K562 (cell line): ENCODE measurements at regions not wholly inside any gene's neighbourhood (a gene's known extent, or its start where the extent isn't known, plus 50 kb on each side); places are given as distances from the start of the nearest gene placed in this dataset.
"Not testable (repeated sequence)": the region's sequence is repeated elsewhere in the genome, so short reads cannot be mapped to it uniquely, and the experiment has no call there.

Source experiments
- ATAC-seq: fragments of 200-7000 bp; cut with Tn5 transposase; 3 replicates; pipeline ENCODE4 v1.9.1; 2020; ENCODE audit warnings: moderate library complexity
- BruUV-seq: library from RNA; stranded (reverse); fragments of 400-500 nt; replicated peaks from 2 replicates; lab custom pipeline; 2021; lab: Mats Ljungman, UMichigan
- CTCF ChIA-PET: fragments of 300-600 bp; formaldehyde crosslinking; extraction: SDS; loops from one replicate; lab custom pipeline; 2021; ENCODE audit warnings: low intra/inter-chr PET ratio; lab: Yijun Ruan, JAX
- POLR2A ChIA-PET: fragments of 300-600, 350-650 bp; sonication (Branson Sonifier 250); formaldehyde crosslinking; extraction: SDS; loops from one replicate; lab custom pipeline; 2021; ENCODE audit warnings: antibody characterized with exemption, inconsistent platforms; lab: Yijun Ruan, JAX
- DNase-seq, 4 experiments: peaks; one replicate each; pipeline versions ENCODE4 v3.0.0 to v3.0.0-alpha.2; 2011 to 2018; ENCODE audit warnings: low spot score in 3 of 4, mixed read lengths in 3 of 4; ENCODE audit errors: extremely low read depth in 1 of 4
- FAIRE-seq: peaks from 2 replicates; lab custom pipeline; 2011; peaks lifted over from hg19 to GRCh38; lab: Jason Lieb, UNC
- H2AFZ ChIP-seq: 2 replicates; pipeline ENCODE4 v1.6.0; 2011; ENCODE audit warnings: low read depth, low read length, control low read depth, inconsistent platforms
- H3K27ac ChIP-seq: fragments of 200-600 bp; 3 replicates; pipeline ENCODE4 v1.8.0; 2011; ENCODE audit warnings: low read depth, mild to moderate bottlenecking, control low read depth, inconsistent platforms, low read length, moderate library complexity, mixed read lengths; ENCODE audit errors: extremely low read depth
- H3K27me3 ChIP-seq, 2 experiments: fragments of 300-600 bp in 1 of 2; 2 replicates in 1 of 2; 3 replicates in 1 of 2; pipeline versions ENCODE4 v1.6.0 to v1.8.0; 2011; ENCODE audit warnings: inconsistent platforms in 2 of 2, low read length in 2 of 2, mild to moderate bottlenecking in 1 of 2, mixed read lengths in 1 of 2, moderate library complexity in 1 of 2; ENCODE audit not compliant: control insufficient read depth in 2 of 2, insufficient read depth in 2 of 2
- H3K36me3 ChIP-seq: fragments of 300-600 bp; 3 replicates; pipeline ENCODE4 v1.8.0; 2011; ENCODE audit warnings: mild to moderate bottlenecking, low read length, inconsistent platforms; ENCODE audit not compliant: control insufficient read depth, insufficient read depth
- H3K4me1 ChIP-seq, 2 experiments: fragments of 200-600 bp in 1 of 2; replicated peaks in 1 of 2; 2 replicates in 1 of 2; 3 replicates in 1 of 2; pipeline versions ENCODE4 v1.5.1 to v1.8.0; 2011; ENCODE audit warnings: inconsistent platforms in 2 of 2, low read length in 2 of 2, mild to moderate bottlenecking in 1 of 2, mixed read lengths in 1 of 2, moderate library complexity in 1 of 2; ENCODE audit not compliant: control insufficient read depth in 2 of 2, insufficient read depth in 2 of 2
- H3K4me2 ChIP-seq: 2 replicates; pipeline ENCODE4 v1.6.1; 2011; ENCODE audit warnings: low read length, control low read depth, inconsistent platforms, mixed read lengths; ENCODE audit not compliant: insufficient read depth
- H3K4me3 ChIP-seq: fragments of 200-600 bp; sonication (generic), shearing (Covaris generic); 2 replicates; pipeline ENCODE4 v1.5.1; 2016; ENCODE audit warnings: control low read depth, inconsistent platforms
- H3K79me2 ChIP-seq: fragments of 200-600 bp; 3 replicates; pipeline ENCODE4 v1.8.0; 2011; ENCODE audit warnings: low read length, inconsistent platforms; ENCODE audit not compliant: control insufficient read depth, insufficient read depth
- H3K9ac ChIP-seq, 2 experiments: 2 replicates each; pipeline versions ENCODE4 v1.6.0 to v1.6.1; 2011; ENCODE audit warnings: low read depth in 2 of 2, low read length in 2 of 2, control low read depth in 1 of 2, inconsistent platforms in 1 of 2, mild to moderate bottlenecking in 1 of 2, mixed read lengths in 1 of 2; ENCODE audit not compliant: insufficient read depth in 1 of 2
- H3K9me1 ChIP-seq: one replicate; pipeline ENCODE4 v1.6.0; 2011; ENCODE audit warnings: inconsistent platforms, mild to moderate bottlenecking, low read length, moderate library complexity; ENCODE audit not compliant: control insufficient read depth, insufficient read depth
- H3K9me3 ChIP-seq: replicated peaks from 2 replicates; pipeline ENCODE4 v1.5.1; 2011; ENCODE audit warnings: low read depth, low read length, inconsistent platforms; ENCODE audit not compliant: control insufficient read depth, insufficient read depth
- H4K20me1 ChIP-seq: replicated peaks from 2 replicates; pipeline ENCODE4 v1.6.1; 2011; ENCODE audit warnings: low read length, inconsistent platforms, mixed read lengths; ENCODE audit not compliant: control insufficient read depth, insufficient read depth
- FIP1L1 ChIP-seq: fragments of 200-400 bp; formaldehyde crosslinking; IDR thresholded peaks from 2 replicates; pipeline ENCODE4 v1.6.1; 2018; ENCODE audit warnings: mild to moderate bottlenecking, low read depth, low read length; ENCODE audit not compliant: poor library complexity, severe bottlenecking
- KLF10 ChIP-seq: fragments of 250-450 bp; sonication (Bioruptor Pico); IDR thresholded peaks from 2 replicates; pipeline ENCODE4 v1.6.1; 2021; ENCODE audit warnings: matching md5 sums
- POLR3G ChIP-seq: IDR thresholded peaks from 2 replicates; pipeline ENCODE4 v1.6.1; 2011; ENCODE audit not compliant: insufficient read length, insufficient replicate concordance; ENCODE audit errors: extremely low read depth
- U2AF2 ChIP-seq: fragments of 200-400 bp; formaldehyde crosslinking; optimal IDR thresholded peaks from 2 replicates; pipeline ENCODE3; 2017; ENCODE audit warnings: low read depth, mild to moderate bottlenecking, low read length
- WGBS: fragments of 100-300 bp; shearing (Covaris generic); methylation state at CpG from one replicate; pipeline ENCODE4 v1.1.6; 2016; ENCODE audit warnings: low coverage, mixed read lengths; ENCODE audit not compliant: insufficient coverage; ENCODE audit errors: missing lambda C conversion rate; 5-methylcytosine and 5-hydroxymethylcytosine counted together
- in situ Hi-C: fragments of 300-500 bp; cut with MboI; formaldehyde crosslinking; loops from 4 replicates; pipeline ENCODE4 v1.15.0; 2018; ENCODE audit warnings: inconsistent platforms, mixed read lengths
- intact Hi-C: fragments of 100-400 bp; cut with micrococcal nuclease; formaldehyde crosslinking; loops from 2 replicates; pipeline ENCODE4 v1.14.2; 2022
- TF ChIP-seq, protein P1 (sequence below): fragments of 450-650 bp; IDR thresholded peaks from 2 replicates; pipeline ENCODE4 v1.6.1; 2016; ENCODE audit warnings: borderline replicate concordance

DNA sequence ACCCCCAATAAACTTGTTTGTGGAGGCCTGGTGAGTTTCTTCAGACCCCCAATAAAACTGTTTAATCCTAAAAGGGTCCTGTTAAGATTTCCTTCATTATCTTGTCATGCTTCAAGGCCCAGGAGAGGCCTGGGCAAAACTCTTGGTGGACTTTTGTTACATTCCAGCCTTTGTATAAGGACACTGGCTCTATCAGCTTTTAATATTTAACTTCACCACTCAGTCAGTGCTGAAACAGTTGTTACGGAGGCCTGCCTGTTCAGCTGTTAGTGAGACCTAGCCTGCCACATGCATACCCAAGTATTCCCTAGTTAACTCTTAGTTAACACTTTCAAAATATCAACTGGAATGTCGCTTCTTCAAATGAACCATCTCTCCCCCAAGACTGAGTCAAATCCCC lies 158.8 kb upstream of the STS start:
- H3K9me1 ChIP-seq, H3K4me1 ChIP-seq, in situ Hi-C loops, POLR2A ChIA-PET, intact Hi-C loops, FAIRE-seq, H3K9me3 ChIP-seq, BruUV-seq, ATAC-seq, DNase-seq, H3K27me3 ChIP-seq, H3K79me2 ChIP-seq, H3K36me3 ChIP-seq, CTCF ChIA-PET, H4K20me1 ChIP-seq, H3K4me3 ChIP-seq, H3K4me2 ChIP-seq, H2AFZ ChIP-seq, H3K27ac ChIP-seq, H3K9ac ChIP-seq: not testable (repeated sequence)
- WGBS: 11% methylated on average over 2 of the region's 2 CpGs

DNA sequence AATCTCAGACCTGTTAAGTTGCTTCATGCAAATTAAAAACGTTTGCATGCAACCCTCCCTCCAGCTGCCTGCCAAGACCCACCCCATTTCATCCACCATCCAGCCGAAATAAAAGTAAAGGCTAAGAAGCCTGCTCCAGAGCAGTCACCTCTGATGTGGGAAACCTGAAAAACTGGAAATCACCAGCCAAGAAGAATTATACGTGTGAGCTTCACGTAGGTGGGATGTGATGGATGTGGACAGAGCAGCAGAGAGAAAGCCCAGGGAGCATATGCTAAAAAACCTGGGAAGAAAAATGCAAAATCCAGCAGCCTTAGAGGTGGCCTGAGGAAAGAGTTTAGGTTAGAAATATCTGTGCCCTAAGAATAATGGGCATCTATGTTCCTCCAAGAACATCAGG lies 160.6 kb upstream of the STS start:
- H3K4me1 ChIP-seq: no peaks in the 10 kb centered on the region
- no peak overlapping the region for H2AFZ ChIP-seq
- TF ChIP-seq FIP1L1 (no peak), KLF10 (no peak), U2AF2 (no peak), POLR3G (no peak)
- TF ChIP-seq, protein P1, sequence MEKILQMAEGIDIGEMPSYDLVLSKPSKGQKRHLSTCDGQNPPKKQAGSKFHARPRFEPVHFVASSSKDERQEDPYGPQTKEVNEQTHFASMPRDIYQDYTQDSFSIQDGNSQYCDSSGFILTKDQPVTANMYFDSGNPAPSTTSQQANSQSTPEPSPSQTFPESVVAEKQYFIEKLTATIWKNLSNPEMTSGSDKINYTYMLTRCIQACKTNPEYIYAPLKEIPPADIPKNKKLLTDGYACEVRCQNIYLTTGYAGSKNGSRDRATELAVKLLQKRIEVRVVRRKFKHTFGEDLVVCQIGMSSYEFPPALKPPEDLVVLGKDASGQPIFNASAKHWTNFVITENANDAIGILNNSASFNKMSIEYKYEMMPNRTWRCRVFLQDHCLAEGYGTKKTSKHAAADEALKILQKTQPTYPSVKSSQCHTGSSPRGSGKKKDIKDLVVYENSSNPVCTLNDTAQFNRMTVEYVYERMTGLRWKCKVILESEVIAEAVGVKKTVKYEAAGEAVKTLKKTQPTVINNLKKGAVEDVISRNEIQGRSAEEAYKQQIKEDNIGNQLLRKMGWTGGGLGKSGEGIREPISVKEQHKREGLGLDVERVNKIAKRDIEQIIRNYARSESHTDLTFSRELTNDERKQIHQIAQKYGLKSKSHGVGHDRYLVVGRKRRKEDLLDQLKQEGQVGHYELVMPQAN: no peak
- TF ChIP-seq, all 486 proteins: peak for 0
- ChIA-PET CTCF (no interaction called here), POLR2A (no interaction called here)
- Histone ChIP-seq H3K4me3 (no peak overlapping the region), H3K79me2 (no peaks in the 10 kb centered on the region), H3K9ac (no peak overlapping the region), H3K27me3 (no peaks in the 10 kb centered on the region), H3K4me2 (no peak overlapping the region), H3K9me3 (no peaks in the 10 kb centered on the region), H3K27ac (no peak overlapping the region), H3K36me3 (no peaks in the 10 kb centered on the region), H3K9me1 (no peaks in the 10 kb centered on the region), H4K20me1 (no peaks in the 10 kb centered on the region)
- intact Hi-C loops: no loop called here
- FAIRE-seq (no peak), DNase-seq (no peak), ATAC-seq (no peak)
- in situ Hi-C loops: no loop called here
- 0% methylated on average over 3 of the region's 4 CpGs for WGBS
- no TSS peak for BruUV-seq
